HEK293 (cell line): ENCODE measurements at regions not wholly inside any gene's neighbourhood (a gene's known extent, or its start where the extent isn't known, plus 50 kb on each side); places are given as distances from the start of the nearest gene placed in this dataset.

ENCODE experiments used
- CTCF ChIA-PET: fragments of 350-600 bp; formaldehyde crosslinking; extraction: SDS; loops from one replicate; lab custom pipeline; 2021; ENCODE audit warnings: antibody characterized with exemption; lab: Yijun Ruan, JAX
- POLR2A ChIA-PET: fragments of 300-600 bp; formaldehyde crosslinking; extraction: SDS; loops from one replicate; lab custom pipeline; 2020; ENCODE audit warnings: antibody characterized with exemption, inconsistent platforms; lab: Yijun Ruan, JAX
- H3K27ac ChIP-seq: fragments of 200-500 bp; sonication (Bioruptor generic); 2 replicates; pipeline ENCODE4 v1.5.1; 2014; ENCODE audit warnings: low read depth, low read length, control low read depth, inconsistent platforms; ENCODE audit errors: extremely low read depth
- H3K36me3 ChIP-seq, 2 experiments: fragments of 200-500 bp in 1 of 2; sonication (Bioruptor generic) in 1 of 2; 1 replicate in 1 of 2; 2 replicates in 1 of 2; pipeline ENCODE4 v1.5.1; 2014 to 2017; ENCODE audit warnings: inconsistent platforms in 2 of 2, low read length in 2 of 2; ENCODE audit not compliant: control insufficient read depth in 2 of 2, insufficient read depth in 1 of 2
- H3K4me1 ChIP-seq: fragments of 200-500 bp; sonication (Bioruptor generic); 2 replicates; pipeline ENCODE4 v1.5.1; 2014; ENCODE audit warnings: mild to moderate bottlenecking, low read length, inconsistent platforms; ENCODE audit not compliant: control insufficient read depth, insufficient read depth
- H3K4me3 ChIP-seq: 2 replicates; pipeline ENCODE4 v1.5.1; 2011; ENCODE audit warnings: low read depth, mild to moderate bottlenecking, control low read depth, low read length, moderate library complexity
- H3K9me3 ChIP-seq: fragments of 200-500 bp; sonication (Bioruptor generic); 2 replicates; pipeline ENCODE4 v1.5.1; 2014; ENCODE audit warnings: low read depth, low read length, inconsistent platforms; ENCODE audit not compliant: control insufficient read depth, insufficient read depth
- AEBP2 ChIP-seq: fragments of 450-650 bp; formaldehyde crosslinking; IDR thresholded peaks from 2 replicates; pipeline ENCODE4 v1.5.1; 2016; ENCODE audit warnings: missing biosample characterization, missing genetic modification characterization, borderline replicate concordance
- BCL11B ChIP-seq: fragments of 450-650 bp; formaldehyde crosslinking; IDR thresholded peaks from 2 replicates; pipeline ENCODE4 v1.5.1; 2016; ENCODE audit warnings: low read depth, missing biosample characterization, missing genetic modification characterization
- ELK4 ChIP-seq: IDR thresholded peaks from 2 replicates; pipeline ENCODE4 v1.6.1; 2011; ENCODE audit warnings: mild to moderate bottlenecking, low read depth, low read length, borderline replicate concordance
- KLF17 ChIP-seq: fragments of 450-650 bp; formaldehyde crosslinking; IDR thresholded peaks from 2 replicates; pipeline ENCODE4 v1.5.1; 2016; ENCODE audit warnings: missing biosample characterization, missing genetic modification characterization
- KLF9 ChIP-seq: fragments of 450-650 bp; formaldehyde crosslinking; IDR thresholded peaks from 2 replicates; pipeline ENCODE4 v1.5.1; 2016; ENCODE audit warnings: missing biosample characterization, missing genetic modification characterization, low read depth
- MEIS1 ChIP-seq: sonication (generic); formaldehyde crosslinking; IDR thresholded peaks from 2 replicates; pipeline ENCODE4 v1.8.1; 2022; ENCODE audit warnings: missing genetic modification reagents, mild to moderate bottlenecking, borderline replicate concordance
- OSR2 ChIP-seq: fragments of 450-650 bp; formaldehyde crosslinking; IDR thresholded peaks from 2 replicates; pipeline ENCODE4 v1.5.1; 2016; ENCODE audit warnings: missing biosample characterization, missing genetic modification characterization
- OVOL3 ChIP-seq: fragments of 450-650 bp; formaldehyde crosslinking; IDR thresholded peaks from 2 replicates; pipeline ENCODE4 v1.5.1; 2016; ENCODE audit warnings: missing biosample characterization, missing genetic modification characterization
- PRDM1 ChIP-seq: fragments of 450-650 bp; formaldehyde crosslinking; IDR thresholded peaks from 2 replicates; pipeline ENCODE4; 2016; ENCODE audit warnings: missing biosample characterization, missing genetic modification characterization
- RBAK ChIP-seq: fragments of 450-650 bp; formaldehyde crosslinking; IDR thresholded peaks from 2 replicates; pipeline ENCODE4 v1.5.1; 2016; ENCODE audit warnings: missing biosample characterization, missing genetic modification characterization
- SP3 ChIP-seq: fragments of 450-650 bp; formaldehyde crosslinking; IDR thresholded peaks from 2 replicates; pipeline ENCODE4 v1.5.1; 2016; ENCODE audit warnings: missing biosample characterization, missing genetic modification characterization
- TCF7L2 ChIP-seq: IDR thresholded peaks from 2 replicates; pipeline ENCODE4 v1.6.1; 2011; ENCODE audit warnings: low read depth, mild to moderate bottlenecking, inconsistent platforms, low read length, moderate library complexity, borderline replicate concordance
- ZEB2 ChIP-seq: fragments of 450-650 bp; formaldehyde crosslinking; IDR thresholded peaks from 2 replicates; pipeline ENCODE4 v1.5.1; 2016; ENCODE audit warnings: missing biosample characterization, missing genetic modification characterization
- ZFP3 ChIP-seq: fragments of 450-650 bp; formaldehyde crosslinking; IDR thresholded peaks from 2 replicates; pipeline ENCODE4 v1.5.1; 2016; ENCODE audit warnings: low read depth, missing biosample characterization, missing genetic modification characterization
- ZFP37 ChIP-seq: fragments of 450-650 bp; formaldehyde crosslinking; IDR thresholded peaks from 2 replicates; pipeline ENCODE4 v1.5.1; 2016; ENCODE audit warnings: missing biosample characterization, missing genetic modification characterization
- ZNF112 ChIP-seq: fragments of 450-650 bp; formaldehyde crosslinking; IDR thresholded peaks from 2 replicates; pipeline ENCODE4 v1.5.0; 2017; ENCODE audit warnings: missing biosample characterization, missing genetic modification characterization
- ZNF132 ChIP-seq: fragments of 450-650 bp; formaldehyde crosslinking; IDR thresholded peaks from 2 replicates; pipeline ENCODE4 v1.5.1; 2017; ENCODE audit warnings: missing biosample characterization, missing genetic modification characterization, borderline replicate concordance
- ZNF23 ChIP-seq: fragments of 450-650 bp; formaldehyde crosslinking; IDR thresholded peaks from 2 replicates; pipeline ENCODE4 v1.5.1; 2016; ENCODE audit warnings: missing biosample characterization, missing genetic modification characterization, borderline replicate concordance
- ZNF324 ChIP-seq: fragments of 450-650 bp; formaldehyde crosslinking; IDR thresholded peaks from 2 replicates; pipeline ENCODE4 v1.5.1; 2016; ENCODE audit warnings: missing biosample characterization, missing genetic modification characterization
- ZNF37A ChIP-seq: fragments of 450-650 bp; IDR thresholded peaks from 2 replicates; pipeline ENCODE4 v1.5.1; 2018; ENCODE audit warnings: missing biosample characterization, missing genetic modification characterization
- ZNF488 ChIP-seq: fragments of 450-650 bp; formaldehyde crosslinking; IDR thresholded peaks from 2 replicates; pipeline ENCODE4 v1.5.1; 2016; ENCODE audit warnings: missing biosample characterization, missing genetic modification characterization
- ZNF501 ChIP-seq: fragments of 450-650 bp; formaldehyde crosslinking; IDR thresholded peaks from 2 replicates; pipeline ENCODE4 v1.5.1; 2016; ENCODE audit warnings: missing biosample characterization, missing genetic modification characterization
- ZNF513 ChIP-seq: fragments of 450-650 bp; IDR thresholded peaks from 2 replicates; pipeline ENCODE4 v1.5.1; 2018; ENCODE audit warnings: missing biosample characterization, missing genetic modification characterization
- ZNF561 ChIP-seq: fragments of 450-650 bp; IDR thresholded peaks from 2 replicates; pipeline ENCODE4 v1.5.1; 2018; ENCODE audit warnings: missing biosample characterization, missing genetic modification characterization, borderline replicate concordance
- ZNF639 ChIP-seq: fragments of 450-650 bp; formaldehyde crosslinking; IDR thresholded peaks from 2 replicates; pipeline ENCODE4 v1.5.1; 2016; ENCODE audit warnings: missing biosample characterization, missing genetic modification characterization
- ZNF660 ChIP-seq: fragments of 450-650 bp; IDR thresholded peaks from 2 replicates; pipeline ENCODE4 v1.5.1; 2018; ENCODE audit warnings: missing biosample characterization, mild to moderate bottlenecking, missing genetic modification characterization
- ZNF747 ChIP-seq: fragments of 450-650 bp; formaldehyde crosslinking; IDR thresholded peaks from 2 replicates; pipeline ENCODE4 v1.5.1; 2016; ENCODE audit warnings: missing biosample characterization, missing genetic modification characterization
- ZSCAN18 ChIP-seq: fragments of 450-650 bp; formaldehyde crosslinking; IDR thresholded peaks from 2 replicates; pipeline ENCODE4 v1.5.1; 2016; ENCODE audit warnings: missing biosample characterization, missing genetic modification characterization

GRCh38 chr14:87732562-87732961, 260.4 kb downstream of the GALC start:
- Histone ChIP-seq H3K36me3 (no peaks in the 10 kb centered on the region), H3K27ac (no peak overlapping the region), H3K4me1 (no peaks in the 10 kb centered on the region), H3K9me3 (no peaks in the 10 kb centered on the region), H3K4me3 (no peak overlapping the region)
- CTCF ChIA-PET, result interaction anchor here (0.6 to 1.2 kb wide), 3 partner anchors 9 to 13 kb away, joined by 3 to 4 read pairs (median 3); no protein-coding TSS in a partner anchor
- TF ChIP-seq ZEB2 (tag by site-specific recombination) (no peak), TCF7L2 (no peak), KLF9 (tag by site-specific recombination) (no peak), OVOL3 (tag by site-specific recombination) (no peak), ZNF501 (tag by site-specific recombination) (no peak), ZNF112 (tag by site-specific recombination) (no peak), ZNF132 (tag by site-specific recombination) (no peak), ZNF23 (no peak), ZNF324 (tag by site-specific recombination) (no peak), SP3 (tag by site-specific recombination) (no peak), ZNF37A (tag by site-specific recombination) (no peak), ZNF488 (tag by site-specific recombination) (no peak), RBAK (tag by site-specific recombination) (no peak), ZFP3 (tag by site-specific recombination) (no peak), OSR2 (tag by site-specific recombination) (no peak)
- POLR2A ChIA-PET, result no interaction called here

- CTCF ChIA-PET, result interaction anchor here (0.6 kb wide), 1 partner anchor 375 kb away, joined by 3 read pairs; no protein-coding TSS in a partner anchor
- POLR2A ChIA-PET, result no interaction called here
- no peaks in the 10 kb centered on the region for H3K36me3 ChIP-seq
- no peak for TF ChIP-seq ZNF747 (tag by site-specific recombination)
- no peak for TF ChIP-seq PRDM1 (tag by site-specific recombination)
- TF ChIP-seq ZSCAN18 (tag by site-specific recombination), result no peak
- no peak for TF ChIP-seq ZNF513 (tag by site-specific recombination)
- TF ChIP-seq BCL11B (tag by site-specific recombination), result no peak
- TF ChIP-seq ZFP37 (tag by site-specific recombination), result no peak
- TF ChIP-seq AEBP2 (tag by site-specific recombination), result no peak
- no peak for TF ChIP-seq ELK4
- TF ChIP-seq ZNF561 (tag by site-specific recombination), result no peak
- TF ChIP-seq MEIS1 (CRISPR knock-in tag), result no peak
- TF ChIP-seq ZNF660, result no peak
- no peak for TF ChIP-seq ZNF639 (tag by site-specific recombination)
- no peak for TF ChIP-seq KLF17 (tag by site-specific recombination)
Measured at GRCh38 chr14:87725318-87725717, 267.7 kb downstream of the GALC start.

More at GRCh38 chr14:87725318-87725717, 267.7 kb downstream of the GALC start:
- no peak overlapping the region for H3K4me3 ChIP-seq
- no peaks in the 10 kb centered on the region for H3K9me3 ChIP-seq
- no peaks in the 10 kb centered on the region for H3K4me1 ChIP-seq
- H3K27ac ChIP-seq, result no peak overlapping the region
